Osteoblast (primary cell): ENCODE measurements at regions not wholly inside any gene's neighbourhood (a gene's known extent, or its start where the extent isn't known, plus 50 kb on each side); places are given as distances from the start of the nearest gene placed in this dataset.
A peak's percentile ranks its signal among the peaks of the same experiment; 100 is the strongest.

Experiments used
- DNase-seq: peaks from one replicate; pipeline ENCODE4 v3.0.0; 2011; ENCODE audit warnings: low spot score, mixed read lengths; ENCODE audit not compliant: insufficient read length; ENCODE audit errors: missing footprints
- H2AFZ ChIP-seq: 2 replicates; pipeline ENCODE4 v1.6.0; 2011; ENCODE audit warnings: mild to moderate bottlenecking, low read length
- H3K27ac ChIP-seq: 2 replicates; pipeline ENCODE4 v1.5.1; 2011; ENCODE audit warnings: mild to moderate bottlenecking, low read depth, low read length, moderate library complexity
- H3K27me3 ChIP-seq: 2 replicates; pipeline ENCODE4 v1.6.0; 2012; ENCODE audit warnings: mild to moderate bottlenecking, control low read depth, inconsistent platforms, low read length, moderate library complexity; ENCODE audit not compliant: insufficient read depth
- H3K36me3 ChIP-seq: 2 replicates; pipeline ENCODE4 v1.5.1; 2011; ENCODE audit warnings: mild to moderate bottlenecking, low read length, control low read depth, moderate library complexity; ENCODE audit not compliant: insufficient read depth
- H3K4me1 ChIP-seq: 2 replicates; pipeline ENCODE4 v1.5.1; 2011; ENCODE audit warnings: mild to moderate bottlenecking, low read length, control low read depth, moderate library complexity; ENCODE audit not compliant: insufficient read depth
- H3K4me2 ChIP-seq: 2 replicates; pipeline ENCODE4 v1.6.0; 2011; ENCODE audit warnings: mild to moderate bottlenecking, low read length; ENCODE audit not compliant: insufficient read depth
- H3K4me3 ChIP-seq: fragments of 200-600 bp; sonication (generic); 3 replicates; pipeline ENCODE4 v1.5.1; 2012; ENCODE audit warnings: mild to moderate bottlenecking, low read length, inconsistent platforms; ENCODE audit not compliant: insufficient read depth
- H3K79me2 ChIP-seq: 2 replicates; pipeline ENCODE4 v1.6.0; 2012; ENCODE audit warnings: mild to moderate bottlenecking, low read length, control low read depth, inconsistent platforms; ENCODE audit not compliant: insufficient read depth
- H3K9me3 ChIP-seq: 2 replicates; pipeline ENCODE4 v1.5.1; 2011; ENCODE audit warnings: low read depth, low read length, control low read depth
- H4K20me1 ChIP-seq: 2 replicates; pipeline ENCODE4 v1.6.0; 2012; ENCODE audit warnings: mild to moderate bottlenecking, low read length, control low read depth; ENCODE audit not compliant: insufficient read depth
- TF ChIP-seq, protein P1 (sequence below): IDR thresholded peaks from 2 replicates; pipeline ENCODE4 v1.5.1; 2011; ENCODE audit warnings: mild to moderate bottlenecking, low read depth, low read length, moderate library complexity; ENCODE audit errors: extremely low read depth

DNA sequence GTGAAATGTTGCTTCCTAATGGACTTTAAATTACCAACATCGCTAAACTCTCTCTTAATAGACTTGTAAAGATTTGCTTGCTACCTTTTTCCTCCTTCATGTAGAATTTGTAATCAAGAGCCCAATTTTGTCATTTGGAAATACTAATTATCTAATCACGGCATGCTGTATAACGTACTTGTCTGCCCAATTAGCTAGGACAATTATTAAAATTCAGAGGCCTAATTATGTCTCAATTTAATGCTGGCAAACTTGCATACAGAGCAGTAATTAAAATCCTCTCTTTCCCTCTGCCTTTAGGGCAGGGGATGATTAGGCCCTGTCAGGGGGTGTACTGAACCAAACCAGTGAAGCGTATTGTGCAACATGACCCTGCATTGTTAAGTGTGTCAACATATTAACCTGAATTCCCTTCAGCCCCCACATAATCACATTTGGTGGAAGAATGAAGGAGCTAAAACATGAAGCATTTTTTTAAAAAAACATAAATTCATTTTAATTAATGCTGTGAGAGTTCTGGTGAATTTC is 137.4 kb upstream of the BARHL2 start:
- H4K20me1 ChIP-seq = no peaks in the 10 kb centered on the region
- no peak overlapping the region for H3K27ac ChIP-seq
- H3K27me3 ChIP-seq = no peaks in the 10 kb centered on the region
- peaks cover 4% of the 10 kb centered on the region for H3K4me1 ChIP-seq
- H3K79me2 ChIP-seq = no peaks in the 10 kb centered on the region
- no peaks in the 10 kb centered on the region for H3K9me3 ChIP-seq
- no peak overlapping the region for H3K4me3 ChIP-seq
- TF ChIP-seq, protein P1, sequence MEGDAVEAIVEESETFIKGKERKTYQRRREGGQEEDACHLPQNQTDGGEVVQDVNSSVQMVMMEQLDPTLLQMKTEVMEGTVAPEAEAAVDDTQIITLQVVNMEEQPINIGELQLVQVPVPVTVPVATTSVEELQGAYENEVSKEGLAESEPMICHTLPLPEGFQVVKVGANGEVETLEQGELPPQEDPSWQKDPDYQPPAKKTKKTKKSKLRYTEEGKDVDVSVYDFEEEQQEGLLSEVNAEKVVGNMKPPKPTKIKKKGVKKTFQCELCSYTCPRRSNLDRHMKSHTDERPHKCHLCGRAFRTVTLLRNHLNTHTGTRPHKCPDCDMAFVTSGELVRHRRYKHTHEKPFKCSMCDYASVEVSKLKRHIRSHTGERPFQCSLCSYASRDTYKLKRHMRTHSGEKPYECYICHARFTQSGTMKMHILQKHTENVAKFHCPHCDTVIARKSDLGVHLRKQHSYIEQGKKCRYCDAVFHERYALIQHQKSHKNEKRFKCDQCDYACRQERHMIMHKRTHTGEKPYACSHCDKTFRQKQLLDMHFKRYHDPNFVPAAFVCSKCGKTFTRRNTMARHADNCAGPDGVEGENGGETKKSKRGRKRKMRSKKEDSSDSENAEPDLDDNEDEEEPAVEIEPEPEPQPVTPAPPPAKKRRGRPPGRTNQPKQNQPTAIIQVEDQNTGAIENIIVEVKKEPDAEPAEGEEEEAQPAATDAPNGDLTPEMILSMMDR = no peak
- no peak for DNase-seq
- H3K36me3 ChIP-seq = no peaks in the 10 kb centered on the region
- no peak overlapping the region for H3K4me2 ChIP-seq
- H2AFZ ChIP-seq = no peak overlapping the region

GRCh38 chr1:90851711-90852050 is 134.6 kb upstream of the BARHL2 start:
- TF ChIP-seq, protein P1 = no peak
- Histone ChIP-seq H3K27me3 (no peaks in the 10 kb centered on the region), H3K4me1 (peaks cover 4% of the 10 kb centered on the region), H3K9me3 (no peaks in the 10 kb centered on the region), H3K27ac (no peak overlapping the region), H3K79me2 (no peaks in the 10 kb centered on the region), H4K20me1 (no peaks in the 10 kb centered on the region), H2AFZ (peak overlapping the region; percentile 96), H3K36me3 (no peaks in the 10 kb centered on the region), H3K4me2 (peak overlapping the region; percentile 95), H3K4me3 (peak overlapping the region; percentile 83)
- no peak for DNase-seq

- Histone ChIP-seq H3K27me3 (no peaks in the 10 kb centered on the region), H3K4me1 (peaks cover 4% of the 10 kb centered on the region), H3K4me2 (peak overlapping the region; percentile 95), H3K9me3 (no peaks in the 10 kb centered on the region), H3K79me2 (no peaks in the 10 kb centered on the region), H2AFZ (peak overlapping the region; percentile 95), H4K20me1 (no peaks in the 10 kb centered on the region), H3K36me3 (no peaks in the 10 kb centered on the region), H3K27ac (peak overlapping the region; percentile 43), H3K4me3 (peak overlapping the region; percentile 83)
- TF ChIP-seq, protein P1 = peak; percentile 35
- peak; percentile 96 for DNase-seq
Measured at GRCh38 chr1:90850898-90851710, 134.0 kb upstream of the BARHL2 start.

- Histone ChIP-seq H3K4me1 (peaks cover 4% of the 10 kb centered on the region), H3K27me3 (no peaks in the 10 kb centered on the region), H3K9me3 (no peaks in the 10 kb centered on the region), H3K27ac (peak overlapping the region; percentile 43), H4K20me1 (no peaks in the 10 kb centered on the region), H3K36me3 (no peaks in the 10 kb centered on the region), H2AFZ (peak overlapping the region; percentile 95), H3K4me2 (peak overlapping the region; percentile 95), H3K4me3 (peak overlapping the region; percentile 83), H3K79me2 (no peaks in the 10 kb centered on the region)
- peak; percentile 73 for DNase-seq
- TF ChIP-seq, protein P1 = no peak
Measured at GRCh38 chr1:90850181-90850897, 133.2 kb upstream of the BARHL2 start.
